Mesothelial cell of epicardium (in vitro differentiated cells): ENCODE measurements at regions not wholly inside any gene's neighbourhood (a gene's known extent, or its start where the extent isn't known, plus 50 kb on each side); places are given as distances from the start of the nearest gene placed in this dataset.

Experiments used
- DNase-seq, 2 experiments: peaks; one replicate each; pipeline ENCODE4 v3.0.0; 2021; ENCODE audit warnings: low spot score in 2 of 2; ENCODE audit not compliant: unreplicated experiment in 2 of 2
- H3K27ac Mint-ChIP-seq: 2 replicates; pipeline ENCODE4 v1.8.0; 2021; ENCODE audit warnings: mixed read lengths
- H3K27me3 Mint-ChIP-seq: 2 replicates; pipeline ENCODE4 v1.8.0; 2021; ENCODE audit warnings: low read depth, mixed read lengths
- H3K36me3 Mint-ChIP-seq: 2 replicates; pipeline ENCODE4 v1.8.0; 2021; ENCODE audit warnings: mixed read lengths
- H3K4me1 Mint-ChIP-seq: 2 replicates; pipeline ENCODE4 v1.8.0; 2021; ENCODE audit warnings: mixed read lengths
- H3K4me3 Mint-ChIP-seq: 2 replicates; pipeline ENCODE4 v1.8.0; 2021; ENCODE audit warnings: mild to moderate bottlenecking, moderate library complexity, mixed read lengths
- H3K9me3 Mint-ChIP-seq: 2 replicates; pipeline ENCODE4 v1.8.0; 2021; ENCODE audit warnings: mixed read lengths
- CTCF ChIP-seq: fragments of 200-600 bp; sonication (generic); IDR thresholded peaks from one replicate; pipeline ENCODE4 v1.5.0; 2021; ENCODE audit warnings: antibody characterized with exemption; ENCODE audit not compliant: unreplicated experiment

- Mint-ChIP-seq H3K4me1 (peaks cover 4% of the 10 kb centered on the region), H3K4me3 (no peak overlapping the region), H3K9me3 (peaks cover 9% of the 10 kb centered on the region), H3K27me3 (no peaks in the 10 kb centered on the region), H3K27ac (no peak overlapping the region), H3K36me3 (no peaks in the 10 kb centered on the region)
- no peak for TF ChIP-seq CTCF
- DNase-seq = no peak
Measured at GRCh38 chr4:26178854-26179253, 142.0 kb upstream of the RBPJ start.

- Mint-ChIP-seq H3K27ac (no peak overlapping the region), H3K9me3 (peaks cover 9% of the 10 kb centered on the region), H3K4me3 (no peak overlapping the region), H3K4me1 (no peaks in the 10 kb centered on the region), H3K36me3 (no peaks in the 10 kb centered on the region), H3K27me3 (no peaks in the 10 kb centered on the region)
- no peak for TF ChIP-seq CTCF
- DNase-seq = no peak
Measured at GRCh38 chr4:26179316-26179760, 141.5 kb upstream of the RBPJ start.

- no peak for TF ChIP-seq CTCF
- Mint-ChIP-seq H3K4me1 (no peaks in the 10 kb centered on the region), H3K9me3 (peaks cover 9% of the 10 kb centered on the region), H3K4me3 (no peak overlapping the region), H3K27me3 (no peaks in the 10 kb centered on the region), H3K27ac (no peak overlapping the region), H3K36me3 (no peaks in the 10 kb centered on the region)
- no peak for DNase-seq
Measured at GRCh38 chr4:26181616-26182015, 139.2 kb upstream of the RBPJ start.

- peaks cover 9% of the 10 kb centered on the region for H3K9me3 Mint-ChIP-seq
- no peak overlapping the region for H3K27ac Mint-ChIP-seq
- no peak for TF ChIP-seq CTCF
- no peak for DNase-seq
- H3K4me1 Mint-ChIP-seq = no peaks in the 10 kb centered on the region
- H3K4me3 Mint-ChIP-seq = no peak overlapping the region
- no peaks in the 10 kb centered on the region for H3K36me3 Mint-ChIP-seq
- H3K27me3 Mint-ChIP-seq = no peaks in the 10 kb centered on the region
Measured at GRCh38 chr4:26183017-26183416, 137.8 kb upstream of the RBPJ start.

- no peak for TF ChIP-seq CTCF
- Mint-ChIP-seq H3K4me1 (no peaks in the 10 kb centered on the region), H3K9me3 (peaks cover 5% of the 10 kb centered on the region), H3K36me3 (no peaks in the 10 kb centered on the region), H3K27ac (no peak overlapping the region), H3K4me3 (no peak overlapping the region), H3K27me3 (no peaks in the 10 kb centered on the region)
- DNase-seq = no peak
Measured at GRCh38 chr4:26185436-26185835, 135.4 kb upstream of the RBPJ start.

- DNase-seq = no peak
- peaks cover 13% of the 10 kb centered on the region for H3K4me1 Mint-ChIP-seq
- H3K36me3 Mint-ChIP-seq = no peaks in the 10 kb centered on the region
- H3K9me3 Mint-ChIP-seq = no peaks in the 10 kb centered on the region
- no peak overlapping the region for H3K27ac Mint-ChIP-seq
- TF ChIP-seq CTCF = no peak
- no peaks in the 10 kb centered on the region for H3K27me3 Mint-ChIP-seq
- H3K4me3 Mint-ChIP-seq = no peak overlapping the region
Measured at GRCh38 chr4:26191353-26191752, 129.5 kb upstream of the RBPJ start.
